ENCODE measurements at regions not wholly inside any gene's neighbourhood (a gene's known extent, or its start where the extent isn't known, plus 50 kb on each side); places are given as distances from the start of the nearest gene placed in this dataset.
"Not testable (repeated sequence)": the region's sequence is repeated elsewhere in the genome, so short reads cannot be mapped to it uniquely, and the experiment has no call there.

GRCh38 chr6:165842281-165842936 is 179.4 kb upstream of the PDE10A start:
- DNase-seq (ENCODE audit: extremely low spot score, unreplicated experiment), result peak; percentile 15
- no peaks in the 10 kb centered on the region for H3K4me1 Mint-ChIP-seq (ENCODE audit: unreplicated experiment)
- H3K36me3 Mint-ChIP-seq (ENCODE audit: unreplicated experiment), result no peaks in the 10 kb centered on the region
- no peaks in the 10 kb centered on the region for H3K9me3 Mint-ChIP-seq (ENCODE audit: unreplicated experiment)
- no peak overlapping the region for H3K4me3 Mint-ChIP-seq (ENCODE audit: unreplicated experiment)
- no peak overlapping the region for H3K27ac Mint-ChIP-seq (ENCODE audit: unreplicated experiment)
- peaks cover 14% of the 10 kb centered on the region for H3K27me3 Mint-ChIP-seq (ENCODE audit: unreplicated experiment)
- TF ChIP-seq, protein P1, sequence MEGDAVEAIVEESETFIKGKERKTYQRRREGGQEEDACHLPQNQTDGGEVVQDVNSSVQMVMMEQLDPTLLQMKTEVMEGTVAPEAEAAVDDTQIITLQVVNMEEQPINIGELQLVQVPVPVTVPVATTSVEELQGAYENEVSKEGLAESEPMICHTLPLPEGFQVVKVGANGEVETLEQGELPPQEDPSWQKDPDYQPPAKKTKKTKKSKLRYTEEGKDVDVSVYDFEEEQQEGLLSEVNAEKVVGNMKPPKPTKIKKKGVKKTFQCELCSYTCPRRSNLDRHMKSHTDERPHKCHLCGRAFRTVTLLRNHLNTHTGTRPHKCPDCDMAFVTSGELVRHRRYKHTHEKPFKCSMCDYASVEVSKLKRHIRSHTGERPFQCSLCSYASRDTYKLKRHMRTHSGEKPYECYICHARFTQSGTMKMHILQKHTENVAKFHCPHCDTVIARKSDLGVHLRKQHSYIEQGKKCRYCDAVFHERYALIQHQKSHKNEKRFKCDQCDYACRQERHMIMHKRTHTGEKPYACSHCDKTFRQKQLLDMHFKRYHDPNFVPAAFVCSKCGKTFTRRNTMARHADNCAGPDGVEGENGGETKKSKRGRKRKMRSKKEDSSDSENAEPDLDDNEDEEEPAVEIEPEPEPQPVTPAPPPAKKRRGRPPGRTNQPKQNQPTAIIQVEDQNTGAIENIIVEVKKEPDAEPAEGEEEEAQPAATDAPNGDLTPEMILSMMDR (IDR thresholded peaks at IDR 0.05), result no peak

DNA sequence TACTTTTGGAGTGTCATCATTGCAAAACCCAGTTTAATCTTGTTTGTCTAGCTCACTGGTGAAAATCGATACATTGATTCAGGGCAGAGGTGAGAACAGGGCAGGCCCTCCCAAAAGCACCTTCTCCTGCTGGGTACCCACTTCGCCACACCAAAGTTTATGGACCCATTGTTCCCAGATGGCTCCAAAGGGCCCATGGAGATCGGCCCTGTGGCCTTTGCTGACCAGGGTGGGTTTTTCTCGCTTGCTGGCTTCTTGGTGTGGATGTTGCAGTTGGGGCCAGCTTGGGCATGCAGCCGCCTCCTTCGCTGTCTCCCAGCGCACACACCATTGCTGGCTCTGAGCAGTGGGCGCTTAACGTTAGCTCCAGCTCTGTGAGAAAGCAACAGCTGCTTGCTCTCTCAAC is 178.1 kb upstream of the PDE10A start:
- Mint-ChIP-seq H3K27me3 (ENCODE audit: unreplicated experiment) (peaks cover 8% of the 10 kb centered on the region), H3K36me3 (ENCODE audit: unreplicated experiment) (no peaks in the 10 kb centered on the region), H3K4me1 (ENCODE audit: unreplicated experiment) (no peaks in the 10 kb centered on the region), H3K27ac (ENCODE audit: unreplicated experiment) (no peak overlapping the region), H3K4me3 (ENCODE audit: unreplicated experiment) (no peak overlapping the region), H3K9me3 (ENCODE audit: unreplicated experiment) (no peaks in the 10 kb centered on the region)
- DNase-seq (ENCODE audit: extremely low spot score, unreplicated experiment), result peak; percentile 32
- TF ChIP-seq, protein P1 (IDR thresholded peaks at IDR 0.05), result no peak

DNA sequence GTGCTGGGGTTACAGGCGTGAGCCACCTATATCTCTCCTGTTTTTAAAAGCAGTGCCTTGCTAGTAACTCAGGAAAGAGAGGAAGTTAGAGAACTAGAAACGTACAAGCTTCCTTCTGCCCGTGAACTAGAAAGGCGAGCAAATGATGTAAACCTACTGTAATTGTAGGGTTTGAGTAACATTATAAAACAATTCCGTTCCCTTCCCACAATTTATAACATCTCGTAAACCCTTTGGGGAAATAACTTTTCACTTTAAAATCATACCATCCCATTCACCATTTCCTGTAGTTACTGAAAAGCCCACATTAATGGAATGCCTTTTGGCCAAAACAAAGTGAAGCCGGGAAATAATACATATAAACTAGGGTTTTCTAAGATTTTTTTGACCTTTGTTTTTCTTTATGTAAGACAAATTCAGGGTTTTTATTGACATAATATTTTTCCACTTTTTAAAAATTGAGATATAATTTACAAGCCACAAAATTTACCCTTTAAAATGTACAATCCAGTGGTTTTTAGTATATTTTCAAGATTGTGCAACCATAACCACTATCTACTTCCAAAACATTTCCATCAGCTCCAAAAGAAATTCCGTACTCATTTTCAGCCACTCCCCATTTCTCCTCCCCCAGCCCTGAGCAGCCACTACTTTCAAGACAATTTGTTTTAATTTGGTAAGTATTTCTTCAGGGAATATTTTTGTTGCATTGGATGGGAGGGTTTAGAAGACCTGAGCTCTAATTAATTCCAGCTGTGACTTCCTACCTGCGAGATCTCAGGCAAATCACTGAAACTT is 175.1 kb upstream of the PDE10A start:
- no peak overlapping the region for H3K27ac Mint-ChIP-seq (ENCODE audit: unreplicated experiment)
- H3K27me3 Mint-ChIP-seq (ENCODE audit: unreplicated experiment), result peaks cover 5% of the 10 kb centered on the region
- no peaks in the 10 kb centered on the region for H3K4me1 Mint-ChIP-seq (ENCODE audit: unreplicated experiment)
- H3K36me3 Mint-ChIP-seq (ENCODE audit: unreplicated experiment), result no peaks in the 10 kb centered on the region
- DNase-seq (ENCODE audit: extremely low spot score, unreplicated experiment), result no peak
- no peaks in the 10 kb centered on the region for H3K9me3 Mint-ChIP-seq (ENCODE audit: unreplicated experiment)
- H3K4me3 Mint-ChIP-seq (ENCODE audit: unreplicated experiment), result no peak overlapping the region
- TF ChIP-seq, protein P1 (IDR thresholded peaks at IDR 0.05), result no peak

DNA sequence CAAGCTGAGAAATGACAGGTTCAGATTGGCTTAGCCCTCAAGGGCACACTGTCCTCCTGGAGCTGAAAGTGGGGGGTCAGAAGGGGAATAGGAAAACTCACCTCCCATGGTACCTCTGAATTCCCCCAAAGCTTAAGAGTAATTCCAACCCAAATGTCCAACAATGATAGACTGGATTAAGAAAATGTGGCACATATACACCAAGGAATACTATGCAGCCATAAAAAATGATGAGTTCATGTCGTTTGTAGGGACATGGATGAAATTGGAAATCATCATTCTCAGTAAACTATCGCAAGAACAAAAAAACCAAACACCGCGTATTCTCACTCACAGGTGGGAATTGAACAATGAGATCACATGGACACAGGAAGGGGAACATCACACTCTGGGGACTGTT is 173.6 kb upstream of the PDE10A start:
- not testable (repeated sequence) for H3K27me3 Mint-ChIP-seq (ENCODE audit: unreplicated experiment); DNase-seq (ENCODE audit: extremely low spot score, unreplicated experiment); H3K9me3 Mint-ChIP-seq (ENCODE audit: unreplicated experiment); H3K27ac Mint-ChIP-seq (ENCODE audit: unreplicated experiment); H3K4me3 Mint-ChIP-seq (ENCODE audit: unreplicated experiment); H3K4me1 Mint-ChIP-seq (ENCODE audit: unreplicated experiment); H3K36me3 Mint-ChIP-seq (ENCODE audit: unreplicated experiment)

DNA sequence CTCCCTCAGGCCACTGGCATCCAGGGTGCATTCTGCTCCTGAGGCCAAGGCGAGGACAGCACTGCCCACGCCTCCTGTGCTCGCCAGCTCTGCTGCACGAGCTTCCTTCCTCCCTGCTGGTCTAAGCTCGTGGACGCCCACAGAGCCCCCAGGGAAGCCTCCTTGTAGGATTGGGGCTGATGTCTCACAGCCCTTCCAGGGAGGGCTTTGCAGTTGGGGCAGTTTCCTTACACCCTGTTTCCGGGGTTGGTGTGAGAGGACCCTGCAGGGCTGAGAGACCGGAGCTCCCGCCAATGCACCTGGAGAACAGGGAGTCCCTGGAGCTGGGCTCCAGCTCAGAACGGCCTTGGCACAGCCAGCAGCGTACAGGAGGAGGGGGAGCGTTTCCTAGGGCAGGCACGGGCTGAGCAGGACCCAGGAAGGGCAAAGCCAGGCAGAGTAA is 172.4 kb upstream of the PDE10A start:
- Mint-ChIP-seq H3K9me3 (ENCODE audit: unreplicated experiment) (no peaks in the 10 kb centered on the region), H3K4me3 (ENCODE audit: unreplicated experiment) (no peak overlapping the region), H3K4me1 (ENCODE audit: unreplicated experiment) (no peaks in the 10 kb centered on the region), H3K36me3 (ENCODE audit: unreplicated experiment) (no peaks in the 10 kb centered on the region), H3K27ac (ENCODE audit: unreplicated experiment) (no peak overlapping the region), H3K27me3 (ENCODE audit: unreplicated experiment) (peaks cover 7% of the 10 kb centered on the region)
- peak; percentile 74 for DNase-seq (ENCODE audit: extremely low spot score, unreplicated experiment)
- TF ChIP-seq, protein P1 (IDR thresholded peaks at IDR 0.05), result no peak

All from osteocyte (in vitro differentiated cells).